ENCODE measurements at regions not wholly inside any gene's neighbourhood (a gene's known extent, or its start where the extent isn't known, plus 50 kb on each side); places are given as distances from the start of the nearest gene placed in this dataset.
A peak's percentile ranks its signal among the peaks of the same experiment; 100 is the strongest.

DNA sequence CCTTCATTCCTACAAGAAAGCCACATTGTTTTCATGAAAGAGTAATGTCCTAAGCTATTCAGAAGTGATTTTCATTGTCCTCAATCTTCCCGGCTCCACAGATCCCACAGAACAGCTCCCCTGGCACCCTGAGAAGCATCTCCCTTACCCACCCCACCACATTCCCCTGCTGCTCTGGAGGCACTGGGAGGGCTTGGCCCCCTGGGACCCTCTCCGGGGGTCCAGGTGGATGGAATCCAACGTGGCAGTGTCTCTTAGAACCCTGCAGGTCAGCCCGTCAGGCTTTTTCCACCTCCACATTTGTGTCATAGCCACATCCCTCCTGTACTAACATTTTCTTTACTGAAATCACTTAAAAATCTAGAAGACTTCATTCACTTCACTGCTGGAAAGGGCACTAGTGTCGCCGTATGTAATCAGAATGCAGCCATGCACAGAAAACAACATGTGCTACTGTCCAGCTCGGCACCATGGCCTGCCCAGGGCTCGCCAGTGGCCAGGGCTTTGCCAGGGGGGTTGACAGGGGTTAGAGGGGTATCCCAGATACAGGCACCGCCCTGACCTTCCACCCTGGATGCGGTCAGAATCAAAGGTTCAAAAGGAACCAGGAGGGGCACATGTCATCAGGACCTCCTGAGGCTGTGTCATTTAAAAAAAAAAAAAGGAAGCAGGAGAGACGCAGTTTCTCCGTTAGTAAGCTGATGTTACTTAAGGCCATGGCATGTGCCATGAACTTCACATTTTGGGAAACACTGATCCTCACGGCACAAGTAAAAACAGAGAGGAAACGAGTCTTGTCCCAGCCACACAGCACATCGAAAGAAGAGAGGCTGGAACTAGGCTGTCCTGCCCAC lies 106.3 kb downstream of the LSM3 start:
- Histone ChIP-seq H2AK5ac (ENCODE audit: low read depth, low read length) (peak overlapping the region; percentile 68; the same call in 1 of the 2 replicates), H3K23ac (ENCODE audit: insufficient read length) (no peak overlapping the region), H4K5ac (ENCODE audit: insufficient read length, low read depth, low read length) (no peak overlapping the region), H3K56ac (replicated peaks; ENCODE audit: insufficient read length, low read depth, low read length) (no peak overlapping the region), H3K4ac (replicated peaks; ENCODE audit: insufficient read length, low read depth, low read length) (no peak overlapping the region), H2BK120ac (replicated peaks; ENCODE audit: low read depth, low read length) (no peak overlapping the region), H2BK5ac (ENCODE audit: low read depth, low read length) (no peak overlapping the region; the same call in 1 of the 2 replicates), H3K79me1 (ENCODE audit: low read depth, low read length) (no peaks in the 10 kb centered on the region), H3K9ac (replicated peaks in 1 of 4; ENCODE audit: extremely low read depth in 1 of 4, low read depth in 3 of 4, low read length in 3 of 4) (no peak overlapping the region), H2BK15ac (ENCODE audit: low read length) (0 out of 2 replicates have a peak overlapping the region, but pooled peaks have one; percentile 47), H4K20me1 (replicated peaks in 1 of 2; ENCODE audit: control insufficient read depth in 1 of 2, insufficient read depth in 2 of 2, low read length in 2 of 2) (no peaks in the 10 kb centered on the region), H3K4me3 (ENCODE audit: extremely low read depth in 1 of 4, insufficient read depth in 2 of 4, low read depth in 3 of 4, low read length in 4 of 4) (no peak overlapping the region), H4K8ac (ENCODE audit: extremely low read depth, insufficient read depth, low read length) (peak overlapping the region; percentile 76; the same call in 1 of the 2 replicates), H3K9me3 (ENCODE audit: insufficient read depth in 2 of 2, low read depth in 1 of 2, low read length in 1 of 2) (no peaks in the 10 kb centered on the region), H3K79me2 (ENCODE audit: control insufficient read depth in 1 of 2, insufficient read depth in 2 of 2, low read length in 2 of 2) (no peaks in the 10 kb centered on the region), H3K14ac (ENCODE audit: insufficient read length) (no peak overlapping the region), H2BK12ac (ENCODE audit: low read depth, low read length) (peak overlapping the region; percentile 82), H3K27ac (ENCODE audit: low read depth, low read length) (no peak overlapping the region), H3K4me1 (replicated peaks in 1 of 4; ENCODE audit: control insufficient read depth in 3 of 4, insufficient read depth in 4 of 4, low read length in 3 of 4) (peaks cover 2 to 23% (median 18%) of the 10 kb centered on the region in 4 experiments), H3K36me3 (ENCODE audit: control insufficient read depth in 2 of 4, insufficient read depth in 4 of 4, low read length in 3 of 4) (no peaks in the 10 kb centered on the region), H2AFZ (ENCODE audit: low read length) (no peak overlapping the region), H3K23me2 (ENCODE audit: low read depth, low read length) (no peaks in the 10 kb centered on the region), H3K27me3 (replicated peaks in 1 of 4; ENCODE audit: control insufficient read depth in 3 of 4, extremely low read depth in 1 of 4, insufficient read depth in 3 of 4, low read length in 3 of 4) (no peaks in the 10 kb centered on the region; a peak in 1 of 7 replicates), H3K18ac (ENCODE audit: extremely low read depth, low read length) (peak overlapping the region; percentile 81), H2BK20ac (ENCODE audit: low read length) (peak overlapping the region; percentile 49; the same call in 1 of the 2 replicates), H3K4me2 (ENCODE audit: insufficient read depth in 1 of 2, low read depth in 2 of 2, low read length in 2 of 2) (peak overlapping the region in 1 of 2 experiments; percentile 45; a peak in 1 of 4 replicates), H4K91ac (replicated peaks; ENCODE audit: insufficient read length, low read length) (peak overlapping the region; percentile 57)
- DNase-seq (ENCODE audit: low read depth in 1 of 2, low spot score in 2 of 2) (no peak), FAIRE-seq (no peak)
- POLR2A ChIA-PET (ENCODE audit: partially characterized antibody): interaction anchor here (1.0 to 3.7 kb wide), 3 partner anchors 9 to 134 kb away, joined by 3 to 11 read pairs (median 6); no protein-coding TSS in a partner anchor
- CTCF ChIA-PET (ENCODE audit: partially characterized antibody): interaction anchor here (0.9 to 1.3 kb wide), 4 partner anchors 9 to 184 kb away, joined by 3 to 6 read pairs (median 3); no protein-coding TSS in a partner anchor
- 83% methylated on average over 14 of the region's 15 CpGs; no CpG with 5 or more reads in 1 of the 2 experiments for WGBS, 2 experiments (ENCODE audit: extremely low coverage in 1 of 2, insufficient coverage in 1 of 2, insufficient read length in 1 of 2, insufficient replicate concordance in 2 of 2, low coverage in 1 of 2, low lambda C conversion rate in 2 of 2, missing lambda C conversion rate in 1 of 2)
- TF ChIP-seq HDAC2 (IDR thresholded peaks at IDR 0.05; ENCODE audit: borderline replicate concordance in 1 of 2, low read depth in 2 of 2, low read length in 2 of 2): no peak
- no peak for TF ChIP-seq SP2 (IDR thresholded peaks at IDR 0.05; ENCODE audit: low read length)
- TF ChIP-seq CREB1 (IDR thresholded peaks at IDR 0.05): no peak
- TF ChIP-seq BACH1 (IDR thresholded peaks at IDR 0.05; ENCODE audit: low read length): no peak
- TF ChIP-seq SRF (IDR thresholded peaks at IDR 0.05; ENCODE audit: low read depth, low read length): no peak
- no peak for TF ChIP-seq TBP (IDR thresholded peaks at IDR 0.05; ENCODE audit: low read depth, low read length)
- TF ChIP-seq KDM5A (IDR thresholded peaks at IDR 0.05; ENCODE audit: low read length): no peak
- no peak for TF ChIP-seq EP300 (IDR thresholded peaks at IDR 0.05; ENCODE audit: borderline replicate concordance in 1 of 2, low read depth in 2 of 2, low read length in 2 of 2)
- TF ChIP-seq POU5F1 (IDR thresholded peaks at IDR 0.05; ENCODE audit: low read depth, low read length): no peak
- no peak for TF ChIP-seq TAF1 (IDR thresholded peaks at IDR 0.05; ENCODE audit: low read depth, low read length)
- TF ChIP-seq YY1 (IDR thresholded peaks at IDR 0.05; ENCODE audit: low read depth, low read length): no peak

All from H1 (cell line).